Brain microvascular endothelial cell (primary cell): ENCODE measurements at regions not wholly inside any gene's neighbourhood (a gene's known extent, or its start where the extent isn't known, plus 50 kb on each side); places are given as distances from the start of the nearest gene placed in this dataset.

Experiments used
- DNase-seq: peaks from one replicate; pipeline ENCODE4 v3.0.0-alpha.2; 2020
- H3K27ac ChIP-seq: fragments of 250-450 bp; sonication (Bioruptor Pico); 2 replicates; pipeline ENCODE4 v1.5.1; 2020; ENCODE audit warnings: mild to moderate bottlenecking, moderate library complexity
- H3K27me3 ChIP-seq: fragments of 250-450 bp; sonication (Bioruptor Pico); replicated peaks from 2 replicates; pipeline ENCODE4 v1.5.1; 2020; ENCODE audit warnings: mild to moderate bottlenecking
- H3K36me3 ChIP-seq: fragments of 250-450 bp; sonication (Bioruptor Pico); replicated peaks from 2 replicates; pipeline ENCODE4 v1.5.1; 2020; ENCODE audit warnings: mild to moderate bottlenecking
- H3K4me3 ChIP-seq: 2 replicates; pipeline ENCODE4 v1.5.1; 2011; ENCODE audit warnings: low read depth, mild to moderate bottlenecking, control low read depth, low read length, moderate library complexity
- in situ Hi-C: cut with HindIII; loops from 2 replicates; pipeline ENCODE4 v1.10.0; 2017; ENCODE audit warnings: low sequenced_read_pairs, low pct_ligation_motif_present
- TF ChIP-seq, protein P1 (sequence below): IDR thresholded peaks from 2 replicates; pipeline ENCODE4 v1.5.1; 2011; ENCODE audit warnings: low read depth, mild to moderate bottlenecking, moderate library complexity, low read length, control low read depth, inconsistent platforms; ENCODE audit errors: missing control alignments

DNA sequence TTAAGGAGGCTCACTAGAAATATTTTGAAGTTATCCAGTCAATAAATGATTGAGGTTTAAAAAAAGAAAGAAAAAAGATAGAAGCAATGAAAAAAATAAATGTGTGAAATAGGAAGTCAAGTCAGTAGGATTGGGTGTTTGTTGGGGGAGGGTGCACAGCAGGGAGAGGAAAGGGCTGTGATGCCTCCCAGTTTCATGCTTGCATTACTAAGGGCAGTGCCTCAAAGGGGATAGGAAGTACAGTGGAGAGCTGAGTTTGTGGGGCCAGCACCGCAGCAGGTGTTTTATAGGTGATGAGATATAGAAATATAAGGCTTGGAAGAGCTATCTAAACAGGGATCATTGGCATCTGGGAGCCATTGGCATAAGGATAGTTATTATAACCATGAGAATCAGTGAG lies 919.2 kb downstream of the STIM2 start:
- TF ChIP-seq, protein P1, sequence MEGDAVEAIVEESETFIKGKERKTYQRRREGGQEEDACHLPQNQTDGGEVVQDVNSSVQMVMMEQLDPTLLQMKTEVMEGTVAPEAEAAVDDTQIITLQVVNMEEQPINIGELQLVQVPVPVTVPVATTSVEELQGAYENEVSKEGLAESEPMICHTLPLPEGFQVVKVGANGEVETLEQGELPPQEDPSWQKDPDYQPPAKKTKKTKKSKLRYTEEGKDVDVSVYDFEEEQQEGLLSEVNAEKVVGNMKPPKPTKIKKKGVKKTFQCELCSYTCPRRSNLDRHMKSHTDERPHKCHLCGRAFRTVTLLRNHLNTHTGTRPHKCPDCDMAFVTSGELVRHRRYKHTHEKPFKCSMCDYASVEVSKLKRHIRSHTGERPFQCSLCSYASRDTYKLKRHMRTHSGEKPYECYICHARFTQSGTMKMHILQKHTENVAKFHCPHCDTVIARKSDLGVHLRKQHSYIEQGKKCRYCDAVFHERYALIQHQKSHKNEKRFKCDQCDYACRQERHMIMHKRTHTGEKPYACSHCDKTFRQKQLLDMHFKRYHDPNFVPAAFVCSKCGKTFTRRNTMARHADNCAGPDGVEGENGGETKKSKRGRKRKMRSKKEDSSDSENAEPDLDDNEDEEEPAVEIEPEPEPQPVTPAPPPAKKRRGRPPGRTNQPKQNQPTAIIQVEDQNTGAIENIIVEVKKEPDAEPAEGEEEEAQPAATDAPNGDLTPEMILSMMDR, result no peak
- H3K27ac ChIP-seq, result no peak overlapping the region
- DNase-seq, result no peak
- in situ Hi-C loops, result no loop called here
- H3K36me3 ChIP-seq, result no peaks in the 10 kb centered on the region
- H3K27me3 ChIP-seq, result no peaks in the 10 kb centered on the region
- no peak overlapping the region for H3K4me3 ChIP-seq

DNA sequence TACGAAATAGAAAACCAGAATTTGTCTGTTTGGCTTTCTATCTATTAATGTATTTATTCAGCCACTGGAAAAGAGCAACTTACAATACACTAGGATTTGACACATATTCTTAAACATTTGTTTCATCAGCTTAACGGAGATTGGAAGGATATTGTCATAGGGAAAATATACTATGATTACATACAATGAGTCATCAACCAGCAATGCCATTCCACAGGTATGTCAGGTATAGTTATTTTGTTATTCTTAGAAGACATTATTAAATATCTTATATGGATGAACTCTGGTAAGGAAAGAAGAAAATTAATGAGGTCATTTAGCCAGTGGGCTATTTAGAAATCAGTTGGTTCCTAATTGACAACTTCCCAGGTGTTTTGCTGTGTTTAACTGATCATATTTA lies 926.6 kb downstream of the STIM2 start:
- in situ Hi-C loops, result no loop called here
- H3K27ac ChIP-seq, result no peak overlapping the region

DNA sequence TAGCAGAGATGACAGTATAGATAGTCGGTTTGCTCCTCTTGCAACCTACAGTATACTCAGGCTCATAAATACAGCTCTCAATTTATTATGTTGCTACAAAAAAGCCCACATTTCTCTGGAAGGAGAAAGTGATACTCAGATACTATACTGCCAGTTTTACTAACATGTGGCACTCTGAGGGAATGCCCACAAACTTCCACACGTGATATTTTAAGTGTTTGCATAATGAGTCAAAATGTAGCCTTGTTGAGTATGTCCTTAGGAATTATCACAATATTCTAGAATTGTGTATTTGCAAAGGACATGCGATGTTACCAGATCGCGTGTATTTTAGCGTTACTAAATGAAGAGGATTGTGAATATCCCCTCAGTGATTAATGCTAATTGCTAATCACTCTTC lies 929.1 kb downstream of the STIM2 start:
- H3K27ac ChIP-seq, result peak overlapping the region; percentile 9
- no peaks in the 10 kb centered on the region for H3K36me3 ChIP-seq
- in situ Hi-C loops, result no loop called here
- DNase-seq, result peak; percentile 38
- TF ChIP-seq, protein P1, result no peak
- no peak overlapping the region for H3K4me3 ChIP-seq
- no peaks in the 10 kb centered on the region for H3K27me3 ChIP-seq

More for the DNA sequence above, 926.6 kb downstream of the STIM2 start:
- DNase-seq, result no peak
- Histone ChIP-seq H3K27me3 (no peaks in the 10 kb centered on the region), H3K4me3 (no peak overlapping the region), H3K36me3 (no peaks in the 10 kb centered on the region)
- TF ChIP-seq, protein P1, result no peak

DNA sequence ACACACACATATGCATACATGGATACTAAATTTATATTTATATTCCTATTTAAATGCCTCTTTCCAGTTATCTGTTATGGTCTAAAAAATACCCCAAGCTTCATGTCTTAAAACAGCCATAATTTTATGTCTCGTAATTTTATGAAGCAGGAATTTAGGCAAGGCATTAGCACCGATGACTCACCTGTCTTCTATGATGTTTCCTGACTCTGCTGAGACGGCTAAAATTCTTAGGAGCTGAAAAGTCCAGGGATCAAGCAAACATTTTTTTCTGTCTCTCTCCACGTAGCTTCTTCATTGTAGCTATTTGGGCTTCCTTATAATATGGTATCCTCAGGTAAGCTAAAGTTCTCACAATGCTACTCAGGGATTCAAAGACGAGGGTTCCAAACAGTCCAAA lies 930.3 kb downstream of the STIM2 start:
- TF ChIP-seq, protein P1, result no peak
- H3K27me3 ChIP-seq, result no peaks in the 10 kb centered on the region
- H3K4me3 ChIP-seq, result no peak overlapping the region
- peak; percentile 41 for DNase-seq
- peak overlapping the region; percentile 69 for H3K27ac ChIP-seq
- no peaks in the 10 kb centered on the region for H3K36me3 ChIP-seq
- in situ Hi-C loops, result no loop called here

DNA sequence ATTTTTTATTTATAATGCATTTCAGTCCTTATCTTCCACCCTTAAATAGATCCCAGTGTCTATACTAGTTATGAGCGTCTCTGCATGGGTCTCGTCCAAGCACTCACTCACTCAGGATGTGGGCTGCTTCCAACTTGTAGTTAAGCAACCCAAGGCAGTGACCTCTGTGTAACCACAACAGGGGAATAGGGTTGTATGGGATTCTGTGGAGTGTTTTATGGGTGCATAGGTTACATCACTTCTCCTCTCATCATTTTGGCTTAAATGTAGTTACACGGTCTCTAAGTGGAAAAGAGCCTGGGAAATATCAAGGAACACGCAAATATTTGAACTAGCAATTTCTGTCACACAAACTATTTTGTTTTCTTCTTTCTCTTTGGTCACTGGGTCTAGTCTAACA lies 931.0 kb downstream of the STIM2 start:
- peak; percentile 91 for DNase-seq
- no peak overlapping the region for H3K4me3 ChIP-seq
- H3K27me3 ChIP-seq, result no peaks in the 10 kb centered on the region
- peak overlapping the region; percentile 69 for H3K27ac ChIP-seq
- TF ChIP-seq, protein P1, result no peak
- in situ Hi-C loops, result no loop called here
- no peaks in the 10 kb centered on the region for H3K36me3 ChIP-seq

DNA sequence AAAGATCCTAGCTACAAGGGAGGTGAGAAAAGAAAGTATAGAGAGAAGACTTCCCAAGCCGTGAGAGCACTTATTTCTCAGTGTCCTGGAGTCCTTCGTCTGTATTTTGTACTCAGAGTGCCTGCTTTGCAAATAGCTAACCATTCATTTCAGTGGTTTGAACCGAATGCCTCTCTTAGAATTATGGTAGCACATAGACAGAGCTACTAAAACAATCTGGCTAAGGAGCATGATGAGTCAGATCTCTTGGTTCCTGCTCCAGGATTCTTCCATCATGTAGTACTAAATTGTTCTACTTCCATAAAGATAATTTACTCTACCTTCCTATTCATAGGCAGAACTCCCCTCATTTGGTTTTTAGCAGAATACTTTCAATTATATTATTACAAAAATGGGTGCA lies 946.6 kb downstream of the STIM2 start:
- Histone ChIP-seq H3K27me3 (no peaks in the 10 kb centered on the region), H3K36me3 (no peaks in the 10 kb centered on the region), H3K4me3 (no peak overlapping the region), H3K27ac (no peak overlapping the region)
- TF ChIP-seq, protein P1, result no peak
- in situ Hi-C loops, result no loop called here
- DNase-seq, result no peak
